ENCODE measurements at regions not wholly inside any gene's neighbourhood (a gene's known extent, or its start where the extent isn't known, plus 50 kb on each side); places are given as distances from the start of the nearest gene placed in this dataset.

- TF ChIP-seq CTCF (IDR thresholded peaks at IDR 0.05) (no peak), POLR2AphosphoS5 (IDR thresholded peaks at IDR 0.05) (no peak), POLR2A (IDR thresholded peaks at IDR 0.05) (no peak)
Measured at GRCh38 chr11:112706863-112707262, 254.4 kb upstream of the NCAM1 start.

Measured in breast epithelium (tissue), 3 donors.